ENCODE measurements at regions not wholly inside any gene's neighbourhood (a gene's known extent, or its start where the extent isn't known, plus 50 kb on each side); places are given as distances from the start of the nearest gene placed in this dataset.

DNA sequence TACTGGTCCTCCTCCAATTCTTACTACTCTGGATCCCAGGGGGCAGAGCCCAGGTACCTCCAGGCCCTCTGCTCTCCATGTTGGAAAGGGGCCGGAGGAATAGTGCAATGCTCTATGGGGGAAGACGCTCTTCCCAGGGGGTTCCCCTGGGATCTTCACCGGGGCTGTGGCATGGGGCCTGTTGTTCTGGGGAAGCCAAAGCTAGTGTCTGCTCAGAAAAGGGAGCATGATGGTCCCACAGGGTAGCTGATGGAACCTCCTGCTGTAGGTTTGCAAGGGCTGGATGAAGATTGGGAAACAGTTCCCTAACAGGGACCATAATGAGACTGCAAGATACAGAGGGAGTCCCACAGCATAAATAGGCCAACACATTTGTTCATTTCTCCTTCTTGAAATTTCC lies 114.7 kb downstream of the IRX5 start:
- Histone ChIP-seq H3K27me3 (no peaks in the 10 kb centered on the region), H3K4me1 (no peaks in the 10 kb centered on the region), H3K9me3 (no peaks in the 10 kb centered on the region), H3K27ac (no peak overlapping the region), H3K36me3 (no peaks in the 10 kb centered on the region), H3K4me3 (no peak overlapping the region)
- TF ChIP-seq POLR2AphosphoS5 (IDR thresholded peaks at IDR 0.05; ENCODE audit: insufficient read depth in 1 of 2, low read depth in 1 of 2), result no peak
- peak; percentile 28 to 32 for DNase-seq (ENCODE audit: extremely low spot score in 2 of 2)
- intact Hi-C loops (cut with DNase I), result no loop called here

DNA sequence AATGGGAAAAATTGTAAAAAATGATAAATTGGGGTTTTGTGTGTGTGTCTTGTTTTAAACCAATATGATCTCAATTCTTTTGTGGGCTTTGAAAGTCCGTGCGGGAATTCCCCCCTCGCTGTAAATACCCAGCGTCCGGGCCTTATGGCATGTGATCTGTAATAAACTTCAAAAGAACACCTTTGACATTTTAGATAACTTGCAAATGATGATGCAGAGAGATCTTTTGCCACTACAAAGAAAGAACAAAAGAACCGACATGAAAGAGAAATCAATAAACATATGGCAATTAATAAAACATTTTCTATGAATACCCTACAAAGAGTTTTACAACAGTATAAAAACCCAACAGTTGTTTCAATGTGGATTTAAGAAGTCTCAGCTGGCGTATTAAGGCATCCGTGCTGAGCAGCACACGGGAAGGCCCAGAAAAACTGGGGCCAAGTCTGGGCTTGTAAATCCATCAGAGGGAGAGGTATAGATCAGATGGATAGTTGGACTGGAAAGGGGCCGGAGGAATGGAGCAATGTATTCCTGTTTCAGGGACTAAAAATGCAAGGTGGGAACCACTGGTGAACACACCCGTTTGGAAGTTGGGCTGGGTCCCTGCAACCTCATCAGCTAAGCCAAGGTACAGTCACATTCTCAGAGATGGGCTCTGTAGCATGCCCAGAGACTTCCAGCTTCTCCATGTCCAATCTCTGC lies 115.2 kb downstream of the IRX5 start:
- peak in 1 of 2 donors; percentile 40 for DNase-seq (ENCODE audit: extremely low spot score in 2 of 2)
- H3K27me3 ChIP-seq, result no peaks in the 10 kb centered on the region
- no peak overlapping the region for H3K4me3 ChIP-seq
- no peaks in the 10 kb centered on the region for H3K36me3 ChIP-seq
- H3K27ac ChIP-seq, result no peak overlapping the region
- intact Hi-C loops (cut with DNase I), result no loop called here
- no peaks in the 10 kb centered on the region for H3K4me1 ChIP-seq
- H3K9me3 ChIP-seq, result no peaks in the 10 kb centered on the region
- TF ChIP-seq, protein P1, sequence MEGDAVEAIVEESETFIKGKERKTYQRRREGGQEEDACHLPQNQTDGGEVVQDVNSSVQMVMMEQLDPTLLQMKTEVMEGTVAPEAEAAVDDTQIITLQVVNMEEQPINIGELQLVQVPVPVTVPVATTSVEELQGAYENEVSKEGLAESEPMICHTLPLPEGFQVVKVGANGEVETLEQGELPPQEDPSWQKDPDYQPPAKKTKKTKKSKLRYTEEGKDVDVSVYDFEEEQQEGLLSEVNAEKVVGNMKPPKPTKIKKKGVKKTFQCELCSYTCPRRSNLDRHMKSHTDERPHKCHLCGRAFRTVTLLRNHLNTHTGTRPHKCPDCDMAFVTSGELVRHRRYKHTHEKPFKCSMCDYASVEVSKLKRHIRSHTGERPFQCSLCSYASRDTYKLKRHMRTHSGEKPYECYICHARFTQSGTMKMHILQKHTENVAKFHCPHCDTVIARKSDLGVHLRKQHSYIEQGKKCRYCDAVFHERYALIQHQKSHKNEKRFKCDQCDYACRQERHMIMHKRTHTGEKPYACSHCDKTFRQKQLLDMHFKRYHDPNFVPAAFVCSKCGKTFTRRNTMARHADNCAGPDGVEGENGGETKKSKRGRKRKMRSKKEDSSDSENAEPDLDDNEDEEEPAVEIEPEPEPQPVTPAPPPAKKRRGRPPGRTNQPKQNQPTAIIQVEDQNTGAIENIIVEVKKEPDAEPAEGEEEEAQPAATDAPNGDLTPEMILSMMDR (IDR thresholded peaks at IDR 0.05), result no peak
- no peak for TF ChIP-seq POLR2AphosphoS5 (IDR thresholded peaks at IDR 0.05; ENCODE audit: insufficient read depth in 1 of 2, low read depth in 1 of 2)
- TF ChIP-seq POLR2A (IDR thresholded peaks at IDR 0.05), result no peak

DNA sequence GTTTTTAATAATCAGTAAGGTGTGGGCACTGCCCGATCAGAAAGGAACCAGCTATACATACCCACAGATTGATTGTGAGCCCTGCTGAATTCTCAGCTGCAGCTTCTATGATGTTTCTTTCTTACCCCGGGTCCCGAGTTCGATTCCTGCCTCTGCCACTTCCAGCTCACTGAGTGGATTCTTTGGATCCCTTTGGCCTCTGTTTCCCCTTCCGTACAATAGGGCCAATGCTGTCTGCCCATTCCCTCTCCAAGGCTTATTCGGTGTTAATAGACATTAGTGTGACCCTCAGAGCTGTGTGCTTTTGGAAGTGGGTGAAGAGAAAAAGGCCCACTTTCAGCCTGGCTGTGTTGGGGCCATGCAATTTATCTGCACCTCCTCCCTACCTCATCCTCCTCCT lies 115.8 kb downstream of the IRX5 start:
- Histone ChIP-seq H3K27ac (no peak overlapping the region), H3K4me3 (no peak overlapping the region), H3K9me3 (no peaks in the 10 kb centered on the region), H3K36me3 (no peaks in the 10 kb centered on the region), H3K4me1 (no peaks in the 10 kb centered on the region), H3K27me3 (no peaks in the 10 kb centered on the region)
- TF ChIP-seq POLR2AphosphoS5 (IDR thresholded peaks at IDR 0.05; ENCODE audit: insufficient read depth in 1 of 2, low read depth in 1 of 2) (no peak), POLR2A (IDR thresholded peaks at IDR 0.05) (no peak)
- TF ChIP-seq, protein P1 (IDR thresholded peaks at IDR 0.05), result no peak
- intact Hi-C loops (cut with DNase I), result no loop called here
- peak in 1 of 2 donors; percentile 52 for DNase-seq (ENCODE audit: extremely low spot score in 2 of 2)

DNA sequence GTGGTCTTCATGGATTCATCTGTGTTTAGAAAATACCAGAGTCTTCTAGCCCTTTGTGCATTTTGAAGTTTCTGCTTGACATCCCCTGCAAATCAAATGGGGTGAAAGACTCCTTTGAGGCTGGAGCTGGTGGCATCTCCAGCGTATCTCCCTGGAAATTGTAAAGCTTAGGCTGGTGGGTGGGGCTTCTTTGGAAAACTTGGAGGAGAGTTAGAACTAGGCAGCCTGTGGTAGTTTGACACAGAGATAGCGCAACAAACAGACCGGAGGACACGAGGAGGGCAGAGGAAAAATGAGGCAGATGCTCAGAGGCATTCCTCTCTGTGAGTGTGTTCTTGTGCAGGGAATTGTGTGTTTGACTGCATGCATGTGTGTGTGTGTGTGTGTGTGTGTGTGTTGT lies 116.3 kb downstream of the IRX5 start:
- Histone ChIP-seq H3K9me3 (no peaks in the 10 kb centered on the region), H3K27ac (no peak overlapping the region), H3K36me3 (no peaks in the 10 kb centered on the region), H3K4me1 (no peaks in the 10 kb centered on the region), H3K4me3 (no peak overlapping the region), H3K27me3 (no peaks in the 10 kb centered on the region)
- peak; percentile 20 to 49 for DNase-seq (ENCODE audit: extremely low spot score in 2 of 2)
- TF ChIP-seq, protein P1 (IDR thresholded peaks at IDR 0.05), result no peak
- no peak for TF ChIP-seq POLR2A (IDR thresholded peaks at IDR 0.05)
- no peak for TF ChIP-seq POLR2AphosphoS5 (IDR thresholded peaks at IDR 0.05; ENCODE audit: insufficient read depth in 1 of 2, low read depth in 1 of 2)
- intact Hi-C loops (cut with DNase I), result no loop called here

DNA sequence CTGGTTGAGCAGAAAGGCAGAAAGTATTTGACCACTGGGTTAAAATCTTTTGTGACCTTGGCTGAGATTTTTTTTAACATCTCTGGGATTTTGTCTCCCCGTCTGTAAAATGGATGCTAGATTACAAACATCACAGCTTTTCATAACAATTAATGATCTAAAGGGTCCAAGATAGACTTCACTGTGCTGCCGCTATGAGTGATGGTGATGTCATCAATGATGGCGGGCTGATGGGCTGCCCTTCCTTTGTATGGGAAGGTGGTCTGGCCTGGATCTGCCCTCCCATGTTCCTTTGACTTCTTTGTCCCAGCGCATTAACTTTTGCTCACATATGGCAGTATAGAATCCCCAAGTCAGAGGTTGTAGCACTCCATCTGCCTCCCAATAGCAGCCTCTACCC lies 116.7 kb downstream of the IRX5 start:
- Histone ChIP-seq H3K4me3 (no peak overlapping the region), H3K9me3 (no peaks in the 10 kb centered on the region), H3K4me1 (no peaks in the 10 kb centered on the region), H3K36me3 (no peaks in the 10 kb centered on the region), H3K27ac (no peak overlapping the region), H3K27me3 (no peaks in the 10 kb centered on the region)
- no peak for TF ChIP-seq POLR2A (IDR thresholded peaks at IDR 0.05)
- TF ChIP-seq POLR2AphosphoS5 (IDR thresholded peaks at IDR 0.05; ENCODE audit: insufficient read depth in 1 of 2, low read depth in 1 of 2), result no peak
- TF ChIP-seq, protein P1 (IDR thresholded peaks at IDR 0.05), result no peak
- DNase-seq (ENCODE audit: extremely low spot score in 2 of 2), result peak in 1 of 2 donors; percentile 49
- intact Hi-C loops (cut with DNase I), result no loop called here

Measured in vagina (tissue), 2 donors.